A549 (cell line): ENCODE measurements at regions not wholly inside any gene's neighbourhood (a gene's known extent, or its start where the extent isn't known, plus 50 kb on each side); places are given as distances from the start of the nearest gene placed in this dataset.

ENCODE experiments used
- ATAC-seq, 2 experiments: fragments of 200-7000 bp in 1 of 2; fragments of >200 bp in 1 of 2; cut with Nextera tagmentation in 1 of 2; cut with Tn5 transposase in 1 of 2; 3 replicates each; pipeline versions ENCODE4 v1.8.0 to v1.9.1; 2018 to 2020; ENCODE audit warnings: mild to moderate bottlenecking in 1 of 2, moderate library complexity in 1 of 2
- CTCF ChIA-PET: fragments of 300-600 bp; sonication (Branson Sonifier 250); formaldehyde crosslinking; extraction: SDS; loops from one replicate; lab custom pipeline; 2021; ENCODE audit warnings: antibody characterized with exemption, inconsistent platforms; lab: Yijun Ruan, JAX
- POLR2A ChIA-PET: fragments of 350-600 bp; formaldehyde crosslinking; extraction: SDS; loops from one replicate; lab custom pipeline; 2021; ENCODE audit warnings: antibody characterized with exemption, inconsistent platforms; lab: Yijun Ruan, JAX
- DNase-seq, 2 experiments: peaks; one replicate each; pipeline versions ENCODE4 v3.0.0 to v3.0.0-alpha.2; 2011 to 2016; ENCODE audit warnings: low read depth in 1 of 2, low spot score in 1 of 2
- FAIRE-seq: peaks from 2 replicates; lab custom pipeline; 2011; peaks lifted over from hg19 to GRCh38; lab: Jason Lieb, UNC
- H3K27ac ChIP-seq, 2 experiments: fragments of >200 bp; sonication (Bioruptor Twin); formaldehyde crosslinking; 3 replicates each; pipeline ENCODE4 v1.5.1; 2016 to 2017
- H3K4me1 ChIP-seq: fragments of >200 bp; sonication (Bioruptor Twin); formaldehyde crosslinking; 3 replicates; pipeline ENCODE4 v1.6.1; 2016
- H3K4me2 ChIP-seq: fragments of >200 bp; sonication (Bioruptor Twin); formaldehyde crosslinking; 3 replicates; pipeline ENCODE4 v1.6.1; 2016
- H3K4me3 ChIP-seq: fragments of >200 bp; sonication (Bioruptor Twin); formaldehyde crosslinking; 3 replicates; pipeline ENCODE4 v1.5.1; 2016
- H3K9me3 ChIP-seq: fragments of >200 bp; sonication (Bioruptor Twin); formaldehyde crosslinking; 3 replicates; pipeline ENCODE4 v1.6.1; 2016
- ATOH8 ChIP-seq: fragments of 250-450 bp; sonication (Bioruptor Pico); IDR thresholded peaks from 2 replicates; pipeline ENCODE4 v1.5.0; 2020; ENCODE audit warnings: low read depth, mild to moderate bottlenecking, moderate library complexity
- CBX2 ChIP-seq: fragments of 200-600 bp; sonication (generic); IDR thresholded peaks from 2 replicates; pipeline ENCODE4 v1.6.1; 2016; ENCODE audit warnings: low read depth, mild to moderate bottlenecking, borderline replicate concordance
- CBX8 ChIP-seq: fragments of 200-600 bp; sonication (generic); IDR thresholded peaks from 2 replicates; pipeline ENCODE4 v1.6.1; 2016
- CHD4 ChIP-seq: fragments of 200-600 bp; sonication (generic); IDR thresholded peaks from 2 replicates; pipeline ENCODE4 v1.6.1; 2016; ENCODE audit warnings: antibody characterized with exemption, mild to moderate bottlenecking, borderline replicate concordance
- EHF ChIP-seq: fragments of 250-450 bp; sonication (Bioruptor Pico); IDR thresholded peaks from 2 replicates; pipeline ENCODE4 v1.5.0; 2020; ENCODE audit warnings: mild to moderate bottlenecking
- EP300 ChIP-seq, 2 experiments: fragments of >200 bp; sonication (Bioruptor Twin); formaldehyde crosslinking; IDR thresholded peaks; 2 replicates in 1 of 2; 3 replicates in 1 of 2; pipeline ENCODE4 v1.6.1; 2016 to 2017
- FOSB ChIP-seq: fragments of 250-450 bp; sonication (Bioruptor Pico); IDR thresholded peaks from 2 replicates; pipeline ENCODE4 v1.5.0; 2020; ENCODE audit warnings: mild to moderate bottlenecking, moderate library complexity
- FOSL2 ChIP-seq, 2 experiments: fragments of 450-650 bp in 1 of 2; fragments of >200 bp in 1 of 2; sonication (Bioruptor Twin) in 1 of 2; formaldehyde crosslinking; IDR thresholded peaks; 2 replicates each; pipeline versions ENCODE4 v1.5.0 to v1.6.1; 2016 to 2020; ENCODE audit warnings: mild to moderate bottlenecking in 1 of 2, moderate library complexity in 1 of 2
- FOXS1 ChIP-seq: fragments of 250-450 bp; sonication (Bioruptor Pico); IDR thresholded peaks from 2 replicates; pipeline ENCODE4 v1.5.0; 2020; ENCODE audit warnings: mild to moderate bottlenecking, moderate library complexity
- HDAC2 ChIP-seq: fragments of 200-600 bp; sonication (generic); IDR thresholded peaks from 2 replicates; pipeline ENCODE4 v1.6.1; 2016
- HMGXB4 ChIP-seq: fragments of 250-450 bp; sonication (Bioruptor Pico); IDR thresholded peaks from 2 replicates; pipeline ENCODE4 v1.5.0; 2021; ENCODE audit warnings: mild to moderate bottlenecking, moderate library complexity, borderline replicate concordance
- HOXB13 ChIP-seq: fragments of 250-450 bp; sonication (Bioruptor Pico); IDR thresholded peaks from 2 replicates; pipeline ENCODE4 v1.5.0; 2020; ENCODE audit warnings: low read depth, mild to moderate bottlenecking, moderate library complexity
- HOXB5 ChIP-seq: fragments of 250-450 bp; sonication (Bioruptor Pico); IDR thresholded peaks from 2 replicates; pipeline ENCODE4 v1.5.0; 2020; ENCODE audit warnings: mild to moderate bottlenecking, moderate library complexity
- JUN ChIP-seq, 2 experiments: fragments of >200 bp; sonication (Bioruptor Twin); formaldehyde crosslinking; IDR thresholded peaks; 2 replicates in 1 of 2; 3 replicates in 1 of 2; pipeline ENCODE4 v1.6.1; 2016 to 2017
- JUNB ChIP-seq: fragments of >200 bp; sonication (Bioruptor Twin); formaldehyde crosslinking; IDR thresholded peaks from 2 replicates; pipeline ENCODE4 v1.6.1; 2016
- NPAS2 ChIP-seq: fragments of 250-450 bp; sonication (Bioruptor Pico); IDR thresholded peaks from 2 replicates; pipeline ENCODE4 v1.8.0; 2022; ENCODE audit warnings: mild to moderate bottlenecking, moderate library complexity, borderline replicate concordance
- NR3C1 ChIP-seq: fragments of >200 bp; sonication (Bioruptor Twin); formaldehyde crosslinking; IDR thresholded peaks from 3 replicates; pipeline ENCODE4 v1.6.1; 2017
- PBX3 ChIP-seq: IDR thresholded peaks from 2 replicates; pipeline ENCODE4 v1.6.1; 2012
- RARB ChIP-seq: fragments of 250-450 bp; sonication (Bioruptor Pico); IDR thresholded peaks from 2 replicates; pipeline ENCODE4 v1.8.0; 2021; ENCODE audit warnings: mild to moderate bottlenecking, moderate library complexity
- RCOR1 ChIP-seq: fragments of 150-350 bp; IDR thresholded peaks from 2 replicates; pipeline ENCODE4 v1.6.1; 2014; ENCODE audit warnings: antibody characterized with exemption, low read length, low read depth
- SMC3 ChIP-seq: fragments of >200 bp; sonication (Bioruptor Twin); formaldehyde crosslinking; IDR thresholded peaks from 3 replicates; pipeline ENCODE4 v1.6.1; 2018; ENCODE audit warnings: inconsistent platforms
- USF2 ChIP-seq: fragments of 450-650 bp; IDR thresholded peaks from 2 replicates; pipeline ENCODE4 v1.6.1; 2014; ENCODE audit warnings: antibody characterized with exemption
- WGBS: methylation state at CpG from one replicate; pipeline ENCODE4 v1.1.6; 2017; ENCODE audit errors: missing lambda C conversion rate; 5-methylcytosine and 5-hydroxymethylcytosine counted together

- H3K4me2 ChIP-seq: no peak overlapping the region
- no peaks in the 10 kb centered on the region for H3K4me1 ChIP-seq
- POLR2A ChIA-PET: no interaction called here
- peaks cover 10% of the 10 kb centered on the region; the same call in 2 of the 3 replicates for H3K9me3 ChIP-seq
- H3K27ac ChIP-seq: no peak overlapping the region
- ATAC-seq: no peak
- H3K4me3 ChIP-seq: no peak overlapping the region
- FAIRE-seq: no peak
- CTCF ChIA-PET: interaction anchor here (0.6 kb wide), 1 partner anchor 9 kb away, joined by 3 read pairs; no protein-coding TSS in a partner anchor
- no peak for TF ChIP-seq RARB
- DNase-seq: no peak
- 80% methylated on average over 1 of the region's 1 CpG for WGBS
Measured at GRCh38 chr3:165504554-165504953, 308.4 kb upstream of the SLITRK3 start.

GRCh38 chr3:165503825-165504224 is 307.6 kb upstream of the SLITRK3 start:
- POLR2A ChIA-PET: no interaction called here
- no peak overlapping the region for H3K27ac ChIP-seq
- no peak overlapping the region for H3K4me2 ChIP-seq
- peaks cover 10% of the 10 kb centered on the region; the same call in 2 of the 3 replicates for H3K9me3 ChIP-seq
- no peak overlapping the region for H3K4me3 ChIP-seq
- no peak for FAIRE-seq
- CTCF ChIA-PET: interaction anchor here (0.6 kb wide), 1 partner anchor 8 kb away, joined by 3 read pairs; no protein-coding TSS in a partner anchor
- WGBS: 75% methylated on average over 4 of the region's 4 CpGs
- no peak for ATAC-seq
- no peak for DNase-seq
- no peaks in the 10 kb centered on the region for H3K4me1 ChIP-seq
- TF ChIP-seq RCOR1: no peak
- TF ChIP-seq SMC3: no peak
- TF ChIP-seq NR3C1: no peak
- no peak for TF ChIP-seq HOXB13
- no peak for TF ChIP-seq JUNB
- TF ChIP-seq HDAC2: no peak

- TF ChIP-seq EHF (CRISPR knock-in tag) (no peak), PBX3 (no peak), ATOH8 (CRISPR knock-in tag) (no peak), CHD4 (no peak), CBX2 (no peak), HMGXB4 (no peak), FOSB (CRISPR knock-in tag) (no peak), NPAS2 (CRISPR knock-in tag) (no peak), HOXB5 (CRISPR knock-in tag) (no peak), EP300 (IDR thresholded peaks at IDR 0.05) (no peak), USF2 (no peak), FOXS1 (CRISPR knock-in tag) (no peak), CBX8 (no peak), FOSL2 (IDR thresholded peaks at IDR 0.05) (no peak), FOSL2 (CRISPR knock-in tag; IDR thresholded peaks at IDR 0.05) (no peak), JUN (IDR thresholded peaks at IDR 0.05) (no peak)
- ChIA-PET CTCF (no interaction called here), POLR2A (no interaction called here)
- DNase-seq: no peak
- H3K4me2 ChIP-seq: no peak overlapping the region
- ATAC-seq: no peak
- H3K4me1 ChIP-seq: no peaks in the 10 kb centered on the region
- no peak for FAIRE-seq
- no peak overlapping the region for H3K27ac ChIP-seq
- H3K4me3 ChIP-seq: no peak overlapping the region
- H3K9me3 ChIP-seq: peaks cover 10% of the 10 kb centered on the region; the same call in 2 of the 3 replicates
Measured at GRCh38 chr3:165503346-165503745, 307.2 kb upstream of the SLITRK3 start.
